G401 (cell line): ENCODE measurements at regions not wholly inside any gene's neighbourhood (a gene's known extent, or its start where the extent isn't known, plus 50 kb on each side); places are given as distances from the start of the nearest gene placed in this dataset.
"Not testable (repeated sequence)": the region's sequence is repeated elsewhere in the genome, so short reads cannot be mapped to it uniquely, and the experiment has no call there.

Experiments
- DNase-seq: peaks from one replicate; pipeline ENCODE4 v3.0.0-alpha.2; 2015; ENCODE audit warnings: low spot score
- in situ Hi-C: cut with HindIII; loops from 2 replicates; pipeline ENCODE4 v1.10.0; 2016; ENCODE audit warnings: low sequenced_read_pairs, mixed read lengths

DNA sequence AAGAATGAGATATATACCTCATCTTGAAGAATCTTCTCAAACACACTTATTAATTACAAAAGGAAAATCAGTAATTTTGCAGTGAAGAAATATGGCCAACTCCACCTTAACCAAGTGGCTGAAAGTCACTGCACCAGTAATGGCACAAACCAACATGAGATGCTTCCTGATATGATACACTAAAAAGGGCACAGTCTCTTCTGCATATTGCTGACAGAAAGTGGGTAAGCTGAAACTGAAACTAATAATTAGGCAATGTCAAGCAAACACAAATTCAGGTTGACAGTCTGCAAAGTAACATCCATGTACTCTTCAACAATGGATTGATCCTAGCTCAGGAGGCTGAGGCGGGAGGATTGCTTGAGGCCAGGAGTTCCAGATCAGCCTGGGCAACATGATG lies 56.1 kb downstream of the ZNF22 start:
- in situ Hi-C loops, DNase-seq: not testable (repeated sequence)

DNA sequence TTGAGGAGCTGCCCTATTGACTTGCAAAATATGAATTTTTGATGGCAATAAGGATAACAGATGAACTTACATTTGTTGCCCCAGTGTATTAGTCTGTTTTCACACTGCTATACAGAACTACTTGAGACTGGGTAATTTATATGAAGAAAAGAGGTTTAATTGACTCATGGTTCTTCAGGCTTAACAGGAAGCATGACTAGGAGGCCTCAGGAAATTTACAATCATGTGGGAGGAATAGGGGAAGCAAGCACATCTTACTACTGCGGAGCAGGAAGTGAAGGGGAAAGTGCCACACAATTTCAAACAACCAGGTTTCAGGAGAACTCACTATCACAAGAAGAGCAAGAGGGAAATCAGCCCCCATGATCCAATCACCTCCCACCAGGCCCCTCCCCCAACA lies 57.9 kb downstream of the ZNF22 start:
- DNase-seq: no peak
- in situ Hi-C loops: no loop called here

- DNase-seq: no peak
- in situ Hi-C loops: no loop called here
Observed at GRCh38 chr10:45058992-45059561, 58.4 kb downstream of the ZNF22 start.

GRCh38 chr10:45059632-45060031 lies 58.9 kb downstream of the ZNF22 start:
- in situ Hi-C loops: no loop called here
- DNase-seq: no peak

DNA sequence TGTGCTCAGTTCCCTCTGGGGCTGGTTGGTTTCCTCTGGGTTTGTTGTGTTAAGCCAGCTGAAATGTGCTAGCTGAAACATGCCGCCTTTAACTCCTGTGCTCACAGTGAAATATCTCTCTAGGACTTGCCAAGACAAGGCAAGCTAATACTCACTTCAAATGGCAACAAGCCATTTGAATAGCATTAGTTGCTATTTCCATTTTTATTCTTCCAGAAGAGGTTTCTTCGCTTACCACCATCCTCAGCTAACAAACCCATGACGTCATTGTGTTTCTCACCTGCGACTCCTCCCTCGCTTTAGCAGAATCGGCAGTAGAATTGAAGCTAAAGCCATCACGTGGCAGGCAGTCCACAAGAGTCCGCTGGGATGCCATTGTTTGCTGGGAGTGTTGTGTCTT lies 61.3 kb downstream of the ZNF22 start:
- no peak for DNase-seq
- in situ Hi-C loops: no loop called here

DNA sequence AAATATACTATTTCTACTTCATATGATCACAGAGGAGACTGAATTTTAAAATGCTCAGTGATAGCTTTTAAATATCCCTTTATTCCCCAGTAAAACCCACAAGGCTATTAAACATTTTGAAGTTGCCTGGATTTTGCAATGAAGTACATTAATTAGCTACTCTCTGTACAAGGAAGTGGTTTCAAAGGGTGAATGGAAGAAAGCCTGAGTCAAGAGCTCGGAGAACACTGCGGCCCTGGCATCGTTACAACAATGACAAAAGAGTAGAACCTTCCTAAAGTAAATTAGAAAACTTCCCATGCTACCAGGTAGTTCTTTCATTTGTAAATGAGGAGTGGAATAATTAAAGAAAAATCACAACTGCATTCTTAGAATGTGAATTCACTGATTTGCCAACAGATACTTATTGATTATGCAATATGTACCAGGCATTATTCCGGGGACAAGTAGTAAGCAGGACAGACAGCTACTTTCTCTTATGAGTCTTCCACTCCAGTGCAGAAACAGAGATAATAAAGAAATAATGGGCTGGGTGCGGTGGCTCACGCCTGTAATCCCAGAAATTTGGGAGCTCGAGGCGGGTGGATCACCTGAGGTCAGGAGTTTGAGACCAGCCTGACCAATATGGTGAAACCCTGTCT lies 63.0 kb downstream of the ZNF22 start:
- in situ Hi-C loops: no loop called here
- no peak for DNase-seq

- in situ Hi-C loops: no loop called here
- DNase-seq: no peak
Observed at GRCh38 chr10:45064998-45065397, 64.3 kb downstream of the ZNF22 start.

DNA sequence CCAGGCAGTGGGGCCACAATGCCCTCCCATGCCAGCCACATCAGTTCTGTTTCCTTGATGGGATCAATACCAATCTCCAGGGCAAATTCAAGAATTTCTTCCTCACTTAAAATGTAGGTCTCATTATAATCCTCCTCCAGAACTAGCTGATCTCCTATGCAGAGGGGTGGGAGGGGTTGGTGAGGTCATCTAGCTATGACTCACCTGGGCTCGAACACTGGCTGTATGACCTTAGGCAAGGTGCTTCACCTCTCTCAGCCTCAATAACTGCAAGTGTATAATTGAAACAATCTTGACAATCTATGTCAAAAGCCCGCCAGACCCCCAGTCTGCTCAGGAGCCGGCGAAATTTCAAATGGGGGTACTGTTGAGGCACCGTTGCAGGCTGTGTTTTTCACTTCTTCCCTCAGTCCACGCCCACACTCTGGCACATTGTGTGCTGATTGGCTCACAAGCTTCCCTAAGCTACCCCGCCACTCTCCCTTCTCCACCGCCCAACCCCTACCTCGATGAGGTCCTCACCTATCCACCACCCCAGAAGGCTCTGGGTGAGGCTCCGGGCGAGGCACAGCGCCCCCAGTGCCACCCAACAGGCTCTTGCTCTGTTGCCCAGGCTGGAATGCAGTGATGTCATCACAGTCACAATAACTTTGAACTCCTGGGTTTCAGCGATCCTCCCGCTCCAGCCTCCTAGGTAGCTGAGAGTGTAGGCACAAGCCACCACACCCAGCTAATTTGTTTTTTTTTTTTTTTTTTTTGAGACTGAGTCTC lies 70.5 kb downstream of the ZNF22 start:
- in situ Hi-C loops: no loop called here
- DNase-seq: no peak

GRCh38 chr10:45075216-45075615 lies 74.5 kb downstream of the ZNF22 start:
- in situ Hi-C loops: no loop called here
- no peak for DNase-seq

GRCh38 chr10:45075826-45076380 lies 75.2 kb downstream of the ZNF22 start:
- in situ Hi-C loops: no loop called here
- DNase-seq: no peak

- in situ Hi-C loops: no loop called here
- no peak for DNase-seq
Observed at GRCh38 chr10:45076891-45077290, 76.2 kb downstream of the ZNF22 start.

GRCh38 chr10:45080331-45080730 lies 79.6 kb downstream of the ZNF22 start:
- no peak for DNase-seq
- in situ Hi-C loops: no loop called here

DNA sequence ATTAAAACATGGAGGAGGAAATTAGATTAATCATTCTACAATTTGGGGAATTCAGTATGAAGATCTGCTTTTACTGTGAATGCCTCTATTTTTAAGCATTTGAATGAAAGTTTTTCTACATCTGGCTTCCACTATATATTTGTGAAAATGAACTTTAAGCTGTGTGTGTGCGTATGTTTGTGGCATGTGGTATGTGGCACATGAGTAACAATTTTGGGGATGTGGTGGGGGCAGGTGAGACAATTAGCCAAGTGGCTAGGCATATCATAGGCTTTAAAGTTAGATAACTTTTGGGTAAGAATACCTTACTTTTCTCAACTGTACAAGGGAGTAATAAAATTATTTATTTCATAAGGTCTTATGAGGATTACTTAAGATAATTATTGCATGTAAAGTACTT lies 81.5 kb downstream of the ZNF22 start:
- DNase-seq: no peak
- in situ Hi-C loops: no loop called here

DNA sequence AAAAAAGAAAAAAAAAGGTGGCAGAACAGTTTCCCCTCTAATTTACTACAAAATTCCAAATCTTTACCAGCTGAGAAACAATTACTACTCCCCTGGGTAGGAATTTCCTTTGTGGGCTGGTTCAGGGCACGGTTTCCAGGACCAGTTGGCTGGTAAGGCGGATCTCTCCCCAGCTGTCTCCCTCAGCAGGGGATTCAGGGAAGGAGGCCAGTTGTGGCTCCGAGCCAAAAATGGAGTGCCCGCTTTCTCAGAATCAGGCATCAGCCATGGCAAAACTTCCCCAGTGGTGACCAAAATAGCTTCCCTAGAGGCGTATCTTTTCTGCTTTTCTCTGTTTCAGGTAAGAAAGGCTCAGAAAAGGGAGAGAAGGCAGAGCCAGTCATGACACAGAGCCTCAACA lies 91.2 kb downstream of the ZNF22 start:
- in situ Hi-C loops: no loop called here
- peak; percentile 68 for DNase-seq

GRCh38 chr10:45093945-45094344 lies 93.2 kb downstream of the ZNF22 start:
- in situ Hi-C loops: no loop called here
- no peak for DNase-seq

- in situ Hi-C loops: no loop called here
- DNase-seq: no peak
Observed at GRCh38 chr10:45095286-45095685, 94.6 kb downstream of the ZNF22 start.

- no peak for DNase-seq
- in situ Hi-C loops: no loop called here
Observed at GRCh38 chr10:45096001-45096400, 95.3 kb downstream of the ZNF22 start.

DNA sequence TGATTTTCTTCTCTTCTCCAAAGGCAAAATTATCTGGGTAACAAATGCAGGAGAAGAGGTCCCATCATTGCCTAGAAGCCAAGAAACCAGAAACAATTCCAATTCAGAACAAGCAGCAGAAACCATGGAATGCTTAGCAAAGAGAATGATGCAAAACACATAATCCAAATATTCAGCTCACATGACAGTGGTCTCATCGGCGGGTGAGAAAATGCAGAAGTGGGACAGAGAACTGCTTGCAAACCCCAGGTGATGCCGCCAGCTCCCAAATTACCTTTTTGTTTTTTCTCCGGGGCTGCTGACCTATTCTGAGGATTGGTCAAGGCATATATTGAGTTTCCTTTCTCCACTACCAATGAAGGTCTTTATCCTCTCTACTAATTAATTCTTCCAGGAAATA lies 99.7 kb downstream of the ZNF22 start:
- in situ Hi-C loops: no loop called here
- DNase-seq: no peak

GRCh38 chr10:45104674-45105073 lies 104.0 kb downstream of the ZNF22 start:
- in situ Hi-C loops: no loop called here

GRCh38 chr10:45105309-45105708 lies 104.6 kb downstream of the ZNF22 start:
- DNase-seq: not testable (repeated sequence)

More at GRCh38 chr10:45104674-45105073, 104.0 kb downstream of the ZNF22 start:
- no peak for DNase-seq

More at GRCh38 chr10:45105309-45105708, 104.6 kb downstream of the ZNF22 start:
- in situ Hi-C loops: not testable (repeated sequence)
